Keratinocyte (primary cell): ENCODE measurements at regions not wholly inside any gene's neighbourhood (a gene's known extent, or its start where the extent isn't known, plus 50 kb on each side); places are given as distances from the start of the nearest gene placed in this dataset.

Source experiments
- EZH2 ChIP-seq: IDR thresholded peaks from one replicate; pipeline ENCODE4 v1.6.1; 2012; ENCODE audit warnings: inconsistent platforms, mild to moderate bottlenecking, low read length, moderate library complexity
- TF ChIP-seq, protein P1 (sequence below), 3 experiments: IDR thresholded peaks in 1 of 3; conservative IDR thresholded peaks in 1 of 3; optimal IDR thresholded peaks in 1 of 3; 2 replicates in 2 of 3; 3 replicates in 1 of 3; pipeline versions ENCODE3 to v1.5.1; 2011; ENCODE audit warnings: low read length in 3 of 3, mild to moderate bottlenecking in 3 of 3, moderate library complexity in 2 of 3, control low read depth in 1 of 3, inconsistent platforms in 1 of 3; ENCODE audit not compliant: insufficient read depth in 2 of 3; ENCODE audit errors: extremely low read depth in 1 of 3

DNA sequence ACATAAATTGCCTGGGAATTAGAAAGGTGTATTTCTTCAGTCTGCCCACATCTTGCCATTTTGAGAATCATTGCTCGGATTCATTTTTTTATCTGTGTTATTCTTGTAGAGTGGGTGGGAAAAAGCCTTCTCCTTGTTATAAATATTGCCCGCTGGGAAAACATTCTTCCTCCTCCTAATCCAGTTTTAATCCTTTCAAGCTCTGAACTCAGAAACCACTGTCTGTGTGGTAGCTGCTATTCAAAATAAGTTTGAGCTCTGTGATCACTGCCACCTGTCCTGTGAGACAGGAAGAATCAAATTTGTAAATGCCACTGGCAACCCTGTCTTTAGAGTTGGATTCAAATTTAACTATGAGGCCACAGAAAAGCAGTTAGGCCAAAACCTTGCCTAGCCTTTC is 1875.2 kb upstream of the PIK3C3 start:
- TF ChIP-seq, protein P1, sequence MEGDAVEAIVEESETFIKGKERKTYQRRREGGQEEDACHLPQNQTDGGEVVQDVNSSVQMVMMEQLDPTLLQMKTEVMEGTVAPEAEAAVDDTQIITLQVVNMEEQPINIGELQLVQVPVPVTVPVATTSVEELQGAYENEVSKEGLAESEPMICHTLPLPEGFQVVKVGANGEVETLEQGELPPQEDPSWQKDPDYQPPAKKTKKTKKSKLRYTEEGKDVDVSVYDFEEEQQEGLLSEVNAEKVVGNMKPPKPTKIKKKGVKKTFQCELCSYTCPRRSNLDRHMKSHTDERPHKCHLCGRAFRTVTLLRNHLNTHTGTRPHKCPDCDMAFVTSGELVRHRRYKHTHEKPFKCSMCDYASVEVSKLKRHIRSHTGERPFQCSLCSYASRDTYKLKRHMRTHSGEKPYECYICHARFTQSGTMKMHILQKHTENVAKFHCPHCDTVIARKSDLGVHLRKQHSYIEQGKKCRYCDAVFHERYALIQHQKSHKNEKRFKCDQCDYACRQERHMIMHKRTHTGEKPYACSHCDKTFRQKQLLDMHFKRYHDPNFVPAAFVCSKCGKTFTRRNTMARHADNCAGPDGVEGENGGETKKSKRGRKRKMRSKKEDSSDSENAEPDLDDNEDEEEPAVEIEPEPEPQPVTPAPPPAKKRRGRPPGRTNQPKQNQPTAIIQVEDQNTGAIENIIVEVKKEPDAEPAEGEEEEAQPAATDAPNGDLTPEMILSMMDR (optimal IDR thresholded peaks at IDR 0.05 in 1 of 3, IDR thresholded peaks at IDR 0.05 in 1 of 3, conservative IDR thresholded peaks at IDR 0.05 in 1 of 3; ENCODE audit: extremely low read depth in 1 of 3, insufficient read depth in 2 of 3, low read length in 3 of 3): no peak
- no peak for TF ChIP-seq EZH2
